AG04450 (cell line): ENCODE measurements at regions not wholly inside any gene's neighbourhood (a gene's known extent, or its start where the extent isn't known, plus 50 kb on each side); places are given as distances from the start of the nearest gene placed in this dataset.
"Not testable (repeated sequence)": the region's sequence is repeated elsewhere in the genome, so short reads cannot be mapped to it uniquely, and the experiment has no call there.

Experiments
- CTCF ChIA-PET: fragments of 300-600, 350-600 bp; formaldehyde crosslinking; extraction: SDS; loops from one replicate; lab custom pipeline; 2022; ENCODE audit warnings: antibody characterized with exemption, inconsistent platforms; lab: Charles Lee
- POLR2A ChIA-PET: fragments of 350-600 bp; formaldehyde crosslinking; extraction: SDS; loops from one replicate; lab custom pipeline; 2021; ENCODE audit warnings: antibody characterized with exemption, inconsistent platforms; lab: Yijun Ruan, JAX
- DNase-seq: peaks from one replicate; pipeline ENCODE4 v3.0.0-alpha.2; 2011; ENCODE audit warnings: low read depth, low spot score
- H3K27ac ChIP-seq: one replicate; pipeline ENCODE4 v1.5.1; 2012; ENCODE audit warnings: low read depth, low read length, control low read depth
- H3K27me3 ChIP-seq: one replicate; pipeline ENCODE4 v1.6.0; 2012; ENCODE audit warnings: low read length; ENCODE audit not compliant: control insufficient read depth, insufficient read depth
- H3K4me3 ChIP-seq: 2 replicates; pipeline ENCODE4 v1.5.1; 2011; ENCODE audit warnings: mild to moderate bottlenecking, low read depth, low read length, control low read depth
- H3K9me3 ChIP-seq: 2 replicates; pipeline ENCODE4 v1.5.1; 2012; ENCODE audit warnings: low read length; ENCODE audit not compliant: control insufficient read depth, insufficient read depth
- TF ChIP-seq, protein P1 (sequence below): IDR thresholded peaks from 2 replicates; pipeline ENCODE4 v1.5.1; 2011; ENCODE audit warnings: low read depth, low read length, control low read depth, inconsistent platforms

DNA sequence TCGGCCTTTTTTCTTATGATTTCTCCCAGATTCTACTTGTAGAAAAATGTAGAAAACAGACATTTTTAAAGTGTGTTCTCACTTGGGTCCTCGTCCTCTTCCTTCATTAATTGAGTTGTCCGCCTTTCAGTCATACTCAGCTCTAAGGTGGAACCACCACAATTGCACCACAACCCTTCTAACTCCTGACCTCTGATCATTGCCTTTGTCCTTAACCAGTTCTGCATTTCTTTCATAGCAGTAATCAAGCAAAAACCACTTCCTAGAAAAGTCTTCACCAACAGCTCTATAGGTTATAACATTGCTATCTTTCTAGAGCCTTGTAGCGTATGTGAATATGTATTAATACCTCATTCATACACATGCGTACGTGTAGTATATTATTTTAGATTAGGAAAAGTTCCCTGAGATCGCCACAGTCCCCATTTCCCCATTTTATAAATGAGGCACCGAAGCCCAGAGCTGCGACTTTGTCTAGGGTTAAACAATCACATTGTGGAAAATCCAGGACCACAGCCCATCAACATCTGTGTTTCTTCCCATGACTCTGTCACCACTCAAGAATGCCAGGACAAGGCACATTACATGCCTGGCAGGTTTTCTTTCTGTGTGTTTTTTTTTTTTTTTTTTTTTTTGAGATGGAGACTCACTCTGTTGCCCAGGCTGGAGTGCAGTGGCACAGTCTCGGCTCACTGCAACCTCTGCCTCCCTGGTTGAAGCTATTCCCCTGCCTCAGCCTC, 175.5 kb downstream of the BTBD3 start:
- H3K27ac ChIP-seq: no peak overlapping the region
- H3K27me3 ChIP-seq: peaks cover 2% of the 10 kb centered on the region
- no peak for DNase-seq
- TF ChIP-seq, protein P1, sequence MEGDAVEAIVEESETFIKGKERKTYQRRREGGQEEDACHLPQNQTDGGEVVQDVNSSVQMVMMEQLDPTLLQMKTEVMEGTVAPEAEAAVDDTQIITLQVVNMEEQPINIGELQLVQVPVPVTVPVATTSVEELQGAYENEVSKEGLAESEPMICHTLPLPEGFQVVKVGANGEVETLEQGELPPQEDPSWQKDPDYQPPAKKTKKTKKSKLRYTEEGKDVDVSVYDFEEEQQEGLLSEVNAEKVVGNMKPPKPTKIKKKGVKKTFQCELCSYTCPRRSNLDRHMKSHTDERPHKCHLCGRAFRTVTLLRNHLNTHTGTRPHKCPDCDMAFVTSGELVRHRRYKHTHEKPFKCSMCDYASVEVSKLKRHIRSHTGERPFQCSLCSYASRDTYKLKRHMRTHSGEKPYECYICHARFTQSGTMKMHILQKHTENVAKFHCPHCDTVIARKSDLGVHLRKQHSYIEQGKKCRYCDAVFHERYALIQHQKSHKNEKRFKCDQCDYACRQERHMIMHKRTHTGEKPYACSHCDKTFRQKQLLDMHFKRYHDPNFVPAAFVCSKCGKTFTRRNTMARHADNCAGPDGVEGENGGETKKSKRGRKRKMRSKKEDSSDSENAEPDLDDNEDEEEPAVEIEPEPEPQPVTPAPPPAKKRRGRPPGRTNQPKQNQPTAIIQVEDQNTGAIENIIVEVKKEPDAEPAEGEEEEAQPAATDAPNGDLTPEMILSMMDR: no peak
- CTCF ChIA-PET: no interaction called here
- H3K4me3 ChIP-seq: no peak overlapping the region
- POLR2A ChIA-PET: no interaction called here
- no peaks in the 10 kb centered on the region for H3K9me3 ChIP-seq

DNA sequence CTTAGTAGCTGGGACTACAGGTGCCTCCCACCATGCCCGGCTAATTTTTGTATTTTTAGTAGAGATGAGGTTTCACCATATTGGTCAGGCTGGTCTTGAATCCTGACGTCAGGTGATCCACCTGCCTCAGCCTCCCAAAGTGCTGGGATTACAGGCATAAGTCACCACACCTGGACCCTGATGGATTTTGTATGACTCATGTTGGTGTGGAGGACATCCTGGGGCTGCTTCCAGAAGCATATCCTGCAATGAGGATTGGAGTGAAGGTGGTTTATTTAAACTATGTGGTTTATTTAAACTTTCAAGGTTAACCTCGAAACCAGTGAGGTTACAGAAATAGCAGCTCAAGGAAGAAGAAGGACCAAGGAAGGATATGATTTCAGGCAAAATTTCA, 176.1 kb downstream of the BTBD3 start:
- H3K27me3 ChIP-seq, H3K4me3 ChIP-seq, H3K9me3 ChIP-seq, H3K27ac ChIP-seq, POLR2A ChIA-PET, DNase-seq: not testable (repeated sequence)
- CTCF ChIA-PET: interaction anchor here (0.5 kb wide), 1 partner anchor 486 kb away, joined by 5 read pairs; no protein-coding TSS in a partner anchor

DNA sequence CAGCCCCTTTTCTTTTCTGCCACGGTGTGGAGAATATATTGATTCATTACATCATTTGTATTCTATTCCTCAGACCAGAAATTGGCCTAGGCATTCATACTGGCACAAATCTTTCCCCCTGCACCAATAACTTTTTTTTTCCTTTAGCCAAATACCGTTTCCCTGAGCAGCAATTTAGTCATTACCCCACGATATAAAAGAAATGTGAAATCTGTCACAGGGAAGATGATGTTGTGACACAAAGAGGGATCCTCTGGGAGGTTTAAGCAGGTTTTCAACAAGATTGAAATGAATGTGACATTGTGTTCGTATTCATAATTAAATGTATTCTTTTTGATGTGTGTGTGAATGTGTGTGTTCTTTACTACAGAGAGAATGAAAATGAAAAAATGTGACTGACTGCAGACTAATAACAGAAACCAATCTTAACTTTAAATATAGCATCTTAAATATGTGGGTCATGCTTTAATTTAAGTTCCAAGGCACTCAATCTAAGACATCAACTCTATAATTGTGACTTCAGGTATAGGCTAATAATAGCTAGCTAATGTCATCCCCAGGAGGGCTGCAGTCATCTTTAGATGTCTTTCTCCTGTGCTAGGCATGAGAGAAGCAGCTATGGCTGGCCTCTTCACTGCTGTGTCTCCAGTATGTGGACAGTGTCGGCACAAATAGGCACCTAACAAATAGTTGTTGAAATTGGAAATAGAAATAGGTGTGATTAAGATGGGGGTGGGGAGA, 177.7 kb downstream of the BTBD3 start:
- Histone ChIP-seq H3K27me3 (peaks cover 2% of the 10 kb centered on the region), H3K9me3 (no peaks in the 10 kb centered on the region), H3K27ac (no peak overlapping the region), H3K4me3 (no peak overlapping the region)
- ChIA-PET POLR2A (no interaction called here), CTCF (no interaction called here)
- DNase-seq: no peak
- TF ChIP-seq, protein P1: no peak

DNA sequence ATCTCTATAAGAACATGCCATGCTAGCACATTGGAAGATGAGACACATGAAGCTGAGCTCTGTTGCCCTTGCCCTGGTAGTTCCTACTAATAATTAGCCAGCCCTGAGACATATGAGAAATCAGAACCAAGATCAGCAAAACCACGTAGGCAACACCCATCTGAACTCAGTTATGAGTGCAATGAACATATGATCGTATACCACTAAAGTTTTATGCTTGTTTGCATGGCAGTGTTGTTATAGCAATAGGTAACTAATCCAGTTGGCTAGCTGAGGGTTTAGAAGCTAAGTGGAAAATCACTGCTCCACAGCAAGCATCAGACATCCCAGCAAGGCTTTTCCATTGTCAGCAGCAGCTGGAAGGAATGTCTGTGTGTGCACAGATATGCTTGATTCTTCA, 180.7 kb downstream of the BTBD3 start:
- no peaks in the 10 kb centered on the region for H3K9me3 ChIP-seq
- no peaks in the 10 kb centered on the region for H3K27me3 ChIP-seq
- CTCF ChIA-PET: no interaction called here
- POLR2A ChIA-PET: no interaction called here
- TF ChIP-seq, protein P1: no peak
- H3K27ac ChIP-seq: no peak overlapping the region
- no peak overlapping the region for H3K4me3 ChIP-seq
- no peak for DNase-seq

DNA sequence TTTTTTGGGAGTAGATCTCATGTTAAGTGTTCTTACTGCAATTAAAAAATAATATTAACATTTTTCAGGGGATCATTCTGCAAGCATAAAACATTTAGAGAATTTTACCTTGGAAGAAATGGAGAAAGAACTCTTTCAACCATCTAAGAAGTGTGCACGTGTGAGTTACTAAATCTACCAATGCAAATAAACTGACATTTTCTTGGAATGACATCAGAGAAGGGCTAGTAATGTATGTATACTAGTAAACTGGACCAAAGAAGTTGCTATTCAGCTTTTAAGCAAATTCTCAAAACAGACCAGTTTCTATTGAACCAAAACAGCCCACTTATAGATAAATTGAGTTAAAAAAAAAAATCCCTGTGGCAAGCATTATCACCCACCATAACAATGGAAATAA, 191.2 kb downstream of the BTBD3 start:
- ChIA-PET POLR2A (no interaction called here), CTCF (no interaction called here)
- DNase-seq: no peak
- TF ChIP-seq, protein P1: no peak
- Histone ChIP-seq H3K27ac (no peak overlapping the region), H3K9me3 (no peaks in the 10 kb centered on the region), H3K27me3 (no peaks in the 10 kb centered on the region), H3K4me3 (no peak overlapping the region)
